ENCODE measurements at regions not wholly inside any gene's neighbourhood (a gene's known extent, or its start where the extent isn't known, plus 50 kb on each side); places are given as distances from the start of the nearest gene placed in this dataset.

GRCh38 chr10:21209495-21209894 is 312.4 kb upstream of the NEBL start:
- DNase-seq (ENCODE audit: low read depth in 2 of 3, low spot score in 2 of 3) = no peak

- no peak for DNase-seq (ENCODE audit: low read depth in 2 of 3, low spot score in 2 of 3)
These were observed 311.7 kb upstream of the NEBL start for GRCh38 chr10:21208666-21209316.

- DNase-seq (ENCODE audit: low read depth in 2 of 3, low spot score in 2 of 3) = no peak
These were observed 310.9 kb upstream of the NEBL start for GRCh38 chr10:21207852-21208646.

- DNase-seq (ENCODE audit: low read depth in 2 of 3, low spot score in 2 of 3) = no peak
These were observed 308.2 kb upstream of the NEBL start for GRCh38 chr10:21205328-21205727.

- no peak for DNase-seq (ENCODE audit: low read depth in 2 of 3, low spot score in 2 of 3)
These were observed 306.5 kb upstream of the NEBL start for GRCh38 chr10:21203473-21204107.

GRCh38 chr10:21202776-21203462 is 305.8 kb upstream of the NEBL start:
- DNase-seq (ENCODE audit: low read depth in 2 of 3, low spot score in 2 of 3) = no peak

- no peak for DNase-seq (ENCODE audit: low read depth in 2 of 3, low spot score in 2 of 3)
These were observed 302.4 kb upstream of the NEBL start for GRCh38 chr10:21199501-21199900.

GRCh38 chr10:21197838-21198237 is 300.7 kb upstream of the NEBL start:
- no peak for DNase-seq (ENCODE audit: low read depth in 2 of 3, low spot score in 2 of 3)

GRCh38 chr10:21196822-21197395 is 299.8 kb upstream of the NEBL start:
- no peak for DNase-seq (ENCODE audit: low read depth in 2 of 3, low spot score in 2 of 3)

- no peak for DNase-seq (ENCODE audit: low read depth in 2 of 3, low spot score in 2 of 3)
These were observed 298.1 kb upstream of the NEBL start for GRCh38 chr10:21195252-21195651.

- DNase-seq (ENCODE audit: low read depth in 2 of 3, low spot score in 2 of 3) = no peak
These were observed 297.4 kb upstream of the NEBL start for GRCh38 chr10:21194510-21194993.

GRCh38 chr10:21193196-21193595 is 296.1 kb upstream of the NEBL start:
- no peak for DNase-seq (ENCODE audit: low read depth in 2 of 3, low spot score in 2 of 3)

- no peak for DNase-seq (ENCODE audit: low read depth in 2 of 3, low spot score in 2 of 3)
These were observed 294.4 kb upstream of the NEBL start for GRCh38 chr10:21191512-21191911.

- no peak for DNase-seq (ENCODE audit: low read depth in 2 of 3, low spot score in 2 of 3)
These were observed 287.9 kb upstream of the NEBL start for GRCh38 chr10:21184984-21185383.

- no peak for DNase-seq (ENCODE audit: low read depth in 2 of 3, low spot score in 2 of 3)
These were observed 287.1 kb upstream of the NEBL start for GRCh38 chr10:21184216-21184615.

GRCh38 chr10:21183025-21183424 is 285.9 kb upstream of the NEBL start:
- DNase-seq (ENCODE audit: low read depth in 2 of 3, low spot score in 2 of 3) = no peak

GRCh38 chr10:21181451-21181850 is 284.3 kb upstream of the NEBL start:
- DNase-seq (ENCODE audit: low read depth in 2 of 3, low spot score in 2 of 3) = no peak

GRCh38 chr10:21180604-21181003 is 283.5 kb upstream of the NEBL start:
- no peak for DNase-seq (ENCODE audit: low read depth in 2 of 3, low spot score in 2 of 3)

- DNase-seq (ENCODE audit: low read depth in 2 of 3, low spot score in 2 of 3) = no peak
These were observed 279.9 kb upstream of the NEBL start for GRCh38 chr10:21176934-21177480.

GRCh38 chr10:21175797-21176196 is 278.7 kb upstream of the NEBL start:
- DNase-seq (ENCODE audit: low read depth in 2 of 3, low spot score in 2 of 3) = no peak
